SU-DHL-6 (cell line): ENCODE measurements at regions not wholly inside any gene's neighbourhood (a gene's known extent, or its start where the extent isn't known, plus 50 kb on each side); places are given as distances from the start of the nearest gene placed in this dataset.

Experiments used
- H2AFZ ChIP-seq: fragments of 200-600 bp; sonication (generic); 2 replicates; pipeline ENCODE4 v1.6.1; 2014; ENCODE audit warnings: low read depth, mild to moderate bottlenecking, moderate library complexity, mixed read lengths, antibody characterized with exemption, low read length; ENCODE audit not compliant: severe bottlenecking
- H3F3A ChIP-seq: fragments of 200-600 bp; shearing (Covaris generic); 2 replicates; pipeline ENCODE4 v1.6.0; 2016; ENCODE audit warnings: antibody characterized with exemption, mild to moderate bottlenecking; ENCODE audit not compliant: insufficient read depth
- H3K27ac ChIP-seq: fragments of 200-600 bp; sonication (generic); 2 replicates; pipeline ENCODE4 v1.5.1; 2016; ENCODE audit warnings: low read depth, mild to moderate bottlenecking, low read length, moderate library complexity, mixed read lengths
- H3K27me3 ChIP-seq: fragments of 200-600 bp; sonication (generic), shearing (Covaris generic); 2 replicates; pipeline ENCODE4 v1.6.0; 2014; ENCODE audit warnings: mild to moderate bottlenecking, low read length
- H3K36me3 ChIP-seq: fragments of 200-600 bp; sonication (generic); 2 replicates; pipeline ENCODE4 v1.6.1; 2014; ENCODE audit warnings: mild to moderate bottlenecking, low read length, mixed read lengths
- H3K4me2 ChIP-seq: fragments of 300-600, 200-600 bp; shearing (Covaris generic), sonication (generic); 2 replicates; pipeline ENCODE4 v1.6.0; 2014; ENCODE audit warnings: low read length, low read depth, mild to moderate bottlenecking; ENCODE audit not compliant: poor library complexity, severe bottlenecking
- H3K4me3 ChIP-seq: fragments of 200-600 bp; sonication (generic); 2 replicates; pipeline ENCODE4 v1.5.1; 2014; ENCODE audit warnings: antibody characterized with exemption, low read length, mild to moderate bottlenecking, mixed read lengths; ENCODE audit not compliant: insufficient read depth, poor library complexity, severe bottlenecking
- H3K79me2 ChIP-seq: fragments of 200-600 bp; sonication (generic); 2 replicates; pipeline ENCODE4 v1.6.1; 2014; ENCODE audit warnings: mild to moderate bottlenecking, low read length, moderate library complexity; ENCODE audit not compliant: insufficient read depth
- H3K9ac ChIP-seq: fragments of 200-600 bp; sonication (generic); 2 replicates; pipeline ENCODE4 v1.7.0; 2014; ENCODE audit warnings: mild to moderate bottlenecking, low read length
- H3K9me2 ChIP-seq: fragments of 200-600 bp; sonication (generic); replicated peaks from 2 replicates; pipeline ENCODE4 v1.6.1; 2014; ENCODE audit warnings: low read length; ENCODE audit not compliant: insufficient read depth
- H3K9me3 ChIP-seq: fragments of 200-600 bp; sonication (generic); 2 replicates; pipeline ENCODE4 v1.6.1; 2014; ENCODE audit warnings: low read length, mixed read lengths; ENCODE audit not compliant: insufficient read depth
- H4K20me1 ChIP-seq: fragments of 200-600 bp; sonication (generic); 2 replicates; pipeline ENCODE4 v1.6.1; 2014; ENCODE audit warnings: low read depth, mild to moderate bottlenecking, antibody characterized with exemption, low read length, moderate library complexity, mixed read lengths
- CTCF ChIP-seq: fragments of 200-600 bp; sonication (generic); IDR thresholded peaks from one replicate; pipeline ENCODE4 v1.5.1; 2017; ENCODE audit warnings: antibody characterized with exemption, mild to moderate bottlenecking, low read length, moderate library complexity; ENCODE audit not compliant: insufficient read depth, poor library complexity, severe bottlenecking
- EZH2phosphoT487 ChIP-seq: fragments of 200-600 bp; sonication (generic), shearing (Covaris generic); conservative IDR thresholded peaks from 2 replicates; pipeline ENCODE4 v1.6.1; 2018; ENCODE audit warnings: mild to moderate bottlenecking, antibody characterized with exemption, low read length, moderate library complexity, mixed read lengths

- Histone ChIP-seq H3K4me2 (no peak overlapping the region), H4K20me1 (no peaks in the 10 kb centered on the region), H3K9ac (no peak overlapping the region), H3F3A (no peaks in the 10 kb centered on the region), H3K4me3 (no peak overlapping the region), H3K27me3 (no peaks in the 10 kb centered on the region), H3K79me2 (no peaks in the 10 kb centered on the region), H3K27ac (no peak overlapping the region), H2AFZ (no peak overlapping the region), H3K36me3 (no peaks in the 10 kb centered on the region), H3K9me2 (no peaks in the 10 kb centered on the region), H3K9me3 (no peaks in the 10 kb centered on the region)
- TF ChIP-seq CTCF (no peak), EZH2phosphoT487 (no peak)
Observed at GRCh38 chr7:131621652-131622051, 65.2 kb upstream of the PODXL start.

GRCh38 chr7:131620673-131621609 is 64.5 kb upstream of the PODXL start:
- Histone ChIP-seq H3K79me2 (no peaks in the 10 kb centered on the region), H3K9me2 (no peaks in the 10 kb centered on the region), H3K27ac (no peak overlapping the region), H3K9ac (no peak overlapping the region), H3K9me3 (no peaks in the 10 kb centered on the region), H3K4me3 (no peak overlapping the region), H3F3A (no peaks in the 10 kb centered on the region), H4K20me1 (no peaks in the 10 kb centered on the region), H3K27me3 (no peaks in the 10 kb centered on the region), H2AFZ (no peak overlapping the region), H3K4me2 (no peak overlapping the region), H3K36me3 (no peaks in the 10 kb centered on the region)
- TF ChIP-seq CTCF: no peak
- no peak for TF ChIP-seq EZH2phosphoT487

GRCh38 chr7:131619336-131620305 is 63.2 kb upstream of the PODXL start:
- Histone ChIP-seq H2AFZ (no peak overlapping the region), H3K4me3 (no peak overlapping the region), H3K36me3 (no peaks in the 10 kb centered on the region), H3K9me2 (no peaks in the 10 kb centered on the region), H3K27me3 (no peaks in the 10 kb centered on the region), H3K27ac (no peak overlapping the region), H3K9me3 (no peaks in the 10 kb centered on the region), H3K9ac (no peak overlapping the region), H3F3A (no peaks in the 10 kb centered on the region), H4K20me1 (no peaks in the 10 kb centered on the region), H3K4me2 (no peak overlapping the region), H3K79me2 (no peaks in the 10 kb centered on the region)
- TF ChIP-seq CTCF (no peak), EZH2phosphoT487 (no peak)
